ENCODE measurements at regions not wholly inside any gene's neighbourhood (a gene's known extent, or its start where the extent isn't known, plus 50 kb on each side); places are given as distances from the start of the nearest gene placed in this dataset.

DNA sequence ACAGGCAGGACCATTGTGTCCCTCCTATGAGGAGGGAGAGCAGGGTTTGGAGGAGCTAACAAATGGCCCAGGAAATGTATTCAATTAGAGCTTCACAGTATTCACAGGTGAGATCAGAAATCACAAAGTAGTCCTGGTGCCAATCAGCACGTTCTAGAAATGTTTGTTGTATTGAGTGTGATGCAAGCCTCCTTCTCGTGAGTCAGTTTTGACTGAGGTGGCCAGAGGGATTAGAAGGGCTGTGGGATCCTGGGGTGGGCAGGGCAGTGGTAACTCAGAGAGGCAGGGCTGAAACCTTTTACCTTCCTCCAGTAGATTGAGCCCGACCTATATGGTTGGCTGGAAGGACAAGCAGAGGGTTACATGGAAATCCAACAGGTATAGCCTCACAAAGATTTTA lies 95.0 kb downstream of the BOD1L2 start:
- H3K9ac ChIP-seq (ENCODE audit: low read depth in 1 of 3, low read length in 3 of 3) = no peak overlapping the region
- no peaks in the 10 kb centered on the region for H3K4me1 ChIP-seq (ENCODE audit: control insufficient read depth in 3 of 3, insufficient read depth in 3 of 3, low read length in 3 of 3)
- no peaks in the 10 kb centered on the region for H3K9me3 ChIP-seq (ENCODE audit: control insufficient read depth in 3 of 3, low read length in 3 of 3)
- no peaks in the 10 kb centered on the region for H3K36me3 ChIP-seq (ENCODE audit: control insufficient read depth in 3 of 3, insufficient read depth in 3 of 3, low read length in 3 of 3)
- no peak overlapping the region for H3K4me3 ChIP-seq (ENCODE audit: low read length in 3 of 3)
- no peak overlapping the region for H3K27ac ChIP-seq (ENCODE audit: low read depth, low read length)
- peaks cover 0 to 2% (median 0%) of the 10 kb centered on the region in 3 donors for H3K27me3 ChIP-seq (ENCODE audit: control insufficient read depth in 3 of 3, insufficient read depth in 3 of 3, low read length in 3 of 3)

DNA sequence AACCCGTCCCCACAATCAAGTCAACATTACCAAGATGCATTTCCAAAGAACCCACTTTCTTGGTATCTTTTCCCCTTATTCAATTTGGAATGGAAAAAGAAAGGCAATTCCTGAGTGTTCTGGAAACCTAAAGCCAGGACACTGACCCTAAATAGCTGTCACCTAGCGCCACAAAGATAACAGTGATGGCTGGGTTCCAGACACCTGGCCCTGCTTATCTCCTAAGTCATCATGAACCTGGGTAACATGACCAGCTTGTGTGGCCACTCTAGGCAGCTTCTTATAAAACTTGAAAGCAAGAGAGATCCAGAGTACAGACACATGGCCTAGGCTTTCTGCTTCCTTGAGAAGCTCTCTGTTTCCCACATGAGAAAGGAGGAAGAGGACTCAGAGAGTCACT lies 95.4 kb downstream of the BOD1L2 start:
- H3K4me3 ChIP-seq (ENCODE audit: low read length in 3 of 3) = no peak overlapping the region

DNA sequence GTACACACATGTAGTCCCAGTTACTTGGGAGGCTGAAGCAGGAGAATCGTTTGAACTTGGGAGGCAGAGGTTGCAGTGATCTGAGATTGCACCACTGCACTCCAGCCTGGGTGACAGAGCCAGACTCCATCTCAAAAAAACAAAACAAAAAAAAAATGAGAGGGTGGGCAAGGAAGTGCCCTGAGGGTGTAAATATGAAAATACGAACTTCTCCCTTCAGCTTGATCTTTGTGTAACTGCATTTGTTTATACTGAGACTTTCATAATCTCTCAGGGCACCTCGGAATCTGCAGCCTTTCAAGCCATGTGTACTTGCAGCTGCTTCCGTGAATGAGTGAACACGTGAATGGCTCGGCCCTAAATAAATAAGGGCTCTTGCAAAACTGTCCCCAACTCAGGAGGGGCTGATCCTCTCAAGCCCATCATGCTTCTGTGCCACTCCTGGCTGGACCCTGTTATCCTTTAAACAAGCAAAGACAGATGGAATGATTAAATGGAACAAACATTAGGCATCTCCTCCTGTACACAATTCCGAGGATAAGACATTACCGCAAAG lies 96.8 kb downstream of the BOD1L2 start:
- no peak overlapping the region for H3K9ac ChIP-seq (ENCODE audit: low read depth in 1 of 3, low read length in 3 of 3)
- H3K4me1 ChIP-seq (ENCODE audit: control insufficient read depth in 3 of 3, insufficient read depth in 3 of 3, low read length in 3 of 3) = no peaks in the 10 kb centered on the region
- H3K27me3 ChIP-seq (ENCODE audit: control insufficient read depth in 3 of 3, insufficient read depth in 3 of 3, low read length in 3 of 3) = peaks cover 0 to 6% (median 0%) of the 10 kb centered on the region in 3 donors
- H3K27ac ChIP-seq (ENCODE audit: low read depth, low read length) = no peak overlapping the region
- H3K4me3 ChIP-seq (ENCODE audit: low read length in 3 of 3) = no peak overlapping the region
- no peaks in the 10 kb centered on the region for H3K36me3 ChIP-seq (ENCODE audit: control insufficient read depth in 3 of 3, insufficient read depth in 3 of 3, low read length in 3 of 3)
- no peaks in the 10 kb centered on the region for H3K9me3 ChIP-seq (ENCODE audit: control insufficient read depth in 3 of 3, low read length in 3 of 3)

More for the DNA sequence above, 95.4 kb downstream of the BOD1L2 start:
- H3K9me3 ChIP-seq (ENCODE audit: control insufficient read depth in 3 of 3, low read length in 3 of 3) = no peaks in the 10 kb centered on the region
- H3K9ac ChIP-seq (ENCODE audit: low read depth in 1 of 3, low read length in 3 of 3) = no peak overlapping the region
- no peaks in the 10 kb centered on the region for H3K4me1 ChIP-seq (ENCODE audit: control insufficient read depth in 3 of 3, insufficient read depth in 3 of 3, low read length in 3 of 3)
- H3K36me3 ChIP-seq (ENCODE audit: control insufficient read depth in 3 of 3, insufficient read depth in 3 of 3, low read length in 3 of 3) = no peaks in the 10 kb centered on the region
- no peak overlapping the region for H3K27ac ChIP-seq (ENCODE audit: low read depth, low read length)
- peaks cover 0 to 2% (median 0%) of the 10 kb centered on the region in 3 donors for H3K27me3 ChIP-seq (ENCODE audit: control insufficient read depth in 3 of 3, insufficient read depth in 3 of 3, low read length in 3 of 3)

DNA sequence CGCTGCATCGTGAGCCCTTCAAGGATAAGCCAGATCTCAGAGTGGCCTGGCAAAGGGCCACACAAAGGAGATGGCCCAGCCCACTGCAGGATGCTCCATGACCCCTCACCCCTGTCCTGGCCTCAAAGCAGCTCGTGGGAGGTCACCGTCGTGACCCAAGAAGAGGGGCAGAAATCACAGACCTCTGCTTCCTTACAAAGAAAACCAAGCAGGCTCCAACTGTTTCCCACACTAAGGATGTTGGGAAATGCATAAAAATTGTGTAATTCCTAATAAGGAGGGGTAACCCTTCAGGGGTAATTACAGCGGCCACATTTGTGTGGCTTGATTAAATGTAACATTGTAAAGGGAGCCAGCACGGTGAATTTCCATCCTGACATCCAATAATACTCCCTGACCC lies 102.3 kb downstream of the BOD1L2 start:
- H3K36me3 ChIP-seq (ENCODE audit: control insufficient read depth in 3 of 3, insufficient read depth in 3 of 3, low read length in 3 of 3) = no peaks in the 10 kb centered on the region
- H3K27ac ChIP-seq (ENCODE audit: low read depth, low read length) = no peak overlapping the region
- H3K9me3 ChIP-seq (ENCODE audit: control insufficient read depth in 3 of 3, low read length in 3 of 3) = no peaks in the 10 kb centered on the region
- no peaks in the 10 kb centered on the region for H3K4me1 ChIP-seq (ENCODE audit: control insufficient read depth in 3 of 3, insufficient read depth in 3 of 3, low read length in 3 of 3)
- H3K9ac ChIP-seq (ENCODE audit: low read depth in 1 of 3, low read length in 3 of 3) = no peak overlapping the region
- no peak overlapping the region for H3K4me3 ChIP-seq (ENCODE audit: low read length in 3 of 3)
- peaks cover 0 to 8% (median 0%) of the 10 kb centered on the region in 3 donors for H3K27me3 ChIP-seq (ENCODE audit: control insufficient read depth in 3 of 3, insufficient read depth in 3 of 3, low read length in 3 of 3)

DNA sequence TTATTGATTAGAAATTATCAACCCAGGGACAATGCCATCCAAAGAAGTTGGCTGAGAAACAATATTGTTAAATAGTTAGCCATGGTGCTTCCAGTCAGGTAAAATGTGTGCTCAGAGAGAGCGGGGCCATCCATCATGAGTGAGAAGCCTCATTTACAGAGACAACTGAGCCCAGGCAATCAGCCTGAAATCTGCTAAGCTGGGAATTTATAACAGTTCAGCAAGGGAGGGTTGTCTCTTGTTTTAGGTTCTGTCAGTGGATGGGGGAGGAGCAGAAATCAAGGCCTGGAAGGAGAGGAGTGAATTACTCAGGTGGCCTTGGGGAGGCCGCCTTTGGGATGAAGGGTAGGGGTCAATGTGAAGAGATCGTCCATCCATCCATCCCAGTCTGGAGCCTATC lies 102.5 kb upstream of the ST8SIA3 start:
- no peak overlapping the region for H3K4me3 ChIP-seq (ENCODE audit: low read length in 3 of 3)
- H3K27ac ChIP-seq (ENCODE audit: low read depth, low read length) = no peak overlapping the region
- H3K9me3 ChIP-seq (ENCODE audit: control insufficient read depth in 3 of 3, low read length in 3 of 3) = no peaks in the 10 kb centered on the region
- H3K9ac ChIP-seq (ENCODE audit: low read depth in 1 of 3, low read length in 3 of 3) = no peak overlapping the region
- H3K27me3 ChIP-seq (ENCODE audit: control insufficient read depth in 3 of 3, insufficient read depth in 3 of 3, low read length in 3 of 3) = peaks cover 0 to 5% (median 0%) of the 10 kb centered on the region in 3 donors
- H3K36me3 ChIP-seq (ENCODE audit: control insufficient read depth in 3 of 3, insufficient read depth in 3 of 3, low read length in 3 of 3) = no peaks in the 10 kb centered on the region
- no peaks in the 10 kb centered on the region for H3K4me1 ChIP-seq (ENCODE audit: control insufficient read depth in 3 of 3, insufficient read depth in 3 of 3, low read length in 3 of 3)

DNA sequence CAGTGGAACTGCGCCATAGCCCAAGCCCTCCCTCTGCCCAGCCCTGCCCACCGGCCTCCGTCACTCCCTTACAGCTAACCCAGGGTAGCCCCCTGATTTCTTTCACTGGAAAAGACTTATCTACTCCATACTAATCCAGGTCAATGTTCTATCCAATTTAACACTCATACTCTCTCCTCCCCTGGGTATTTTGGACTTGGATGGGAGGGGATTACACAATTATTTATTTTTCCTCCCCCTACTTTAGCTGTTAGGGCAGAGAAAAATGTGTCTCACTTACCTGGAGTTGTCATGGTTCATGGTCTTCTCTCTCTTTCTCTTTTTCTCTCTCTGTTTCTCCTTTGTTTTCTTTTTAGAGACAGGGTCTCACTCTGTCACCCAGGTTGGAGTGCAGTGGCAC lies 100.6 kb upstream of the ST8SIA3 start:
- Histone ChIP-seq H3K4me3 (ENCODE audit: low read length in 3 of 3) (no peak overlapping the region), H3K27me3 (ENCODE audit: control insufficient read depth in 3 of 3, insufficient read depth in 3 of 3, low read length in 3 of 3) (peaks cover 0 to 5% (median 0%) of the 10 kb centered on the region in 3 donors), H3K36me3 (ENCODE audit: control insufficient read depth in 3 of 3, insufficient read depth in 3 of 3, low read length in 3 of 3) (no peaks in the 10 kb centered on the region), H3K27ac (ENCODE audit: low read depth, low read length) (no peak overlapping the region), H3K4me1 (ENCODE audit: control insufficient read depth in 3 of 3, insufficient read depth in 3 of 3, low read length in 3 of 3) (no peaks in the 10 kb centered on the region), H3K9me3 (ENCODE audit: control insufficient read depth in 3 of 3, low read length in 3 of 3) (no peaks in the 10 kb centered on the region), H3K9ac (ENCODE audit: low read depth in 1 of 3, low read length in 3 of 3) (no peak overlapping the region)

DNA sequence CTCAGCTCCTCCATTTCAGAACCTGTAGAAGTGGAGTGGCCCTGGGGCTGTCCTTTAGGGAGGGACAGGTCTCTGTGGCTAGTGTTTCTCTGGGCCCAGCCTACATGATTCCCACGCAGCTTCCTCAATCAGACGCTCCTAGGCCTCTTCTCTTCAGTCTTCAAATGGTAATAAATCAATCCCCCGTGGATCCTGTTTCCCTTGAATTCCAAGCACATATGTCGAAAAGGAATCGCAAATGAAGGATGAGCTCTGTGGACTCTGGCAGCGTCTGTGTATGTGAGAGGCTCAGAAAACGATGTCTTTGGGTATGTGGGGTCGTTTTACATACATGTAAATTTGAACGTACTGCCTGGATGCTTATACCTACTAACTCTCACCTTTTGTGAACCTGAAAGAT lies 98.5 kb upstream of the ST8SIA3 start:
- H3K27ac ChIP-seq (ENCODE audit: low read depth, low read length) = no peak overlapping the region
- H3K4me3 ChIP-seq (ENCODE audit: low read length in 3 of 3) = no peak overlapping the region
- H3K36me3 ChIP-seq (ENCODE audit: control insufficient read depth in 3 of 3, insufficient read depth in 3 of 3, low read length in 3 of 3) = no peaks in the 10 kb centered on the region
- no peak overlapping the region for H3K9ac ChIP-seq (ENCODE audit: low read depth in 1 of 3, low read length in 3 of 3)
- no peaks in the 10 kb centered on the region for H3K4me1 ChIP-seq (ENCODE audit: control insufficient read depth in 3 of 3, insufficient read depth in 3 of 3, low read length in 3 of 3)
- H3K9me3 ChIP-seq (ENCODE audit: control insufficient read depth in 3 of 3, low read length in 3 of 3) = no peaks in the 10 kb centered on the region
- H3K27me3 ChIP-seq (ENCODE audit: control insufficient read depth in 3 of 3, insufficient read depth in 3 of 3, low read length in 3 of 3) = peaks cover 0 to 2% (median 0%) of the 10 kb centered on the region in 3 donors

DNA sequence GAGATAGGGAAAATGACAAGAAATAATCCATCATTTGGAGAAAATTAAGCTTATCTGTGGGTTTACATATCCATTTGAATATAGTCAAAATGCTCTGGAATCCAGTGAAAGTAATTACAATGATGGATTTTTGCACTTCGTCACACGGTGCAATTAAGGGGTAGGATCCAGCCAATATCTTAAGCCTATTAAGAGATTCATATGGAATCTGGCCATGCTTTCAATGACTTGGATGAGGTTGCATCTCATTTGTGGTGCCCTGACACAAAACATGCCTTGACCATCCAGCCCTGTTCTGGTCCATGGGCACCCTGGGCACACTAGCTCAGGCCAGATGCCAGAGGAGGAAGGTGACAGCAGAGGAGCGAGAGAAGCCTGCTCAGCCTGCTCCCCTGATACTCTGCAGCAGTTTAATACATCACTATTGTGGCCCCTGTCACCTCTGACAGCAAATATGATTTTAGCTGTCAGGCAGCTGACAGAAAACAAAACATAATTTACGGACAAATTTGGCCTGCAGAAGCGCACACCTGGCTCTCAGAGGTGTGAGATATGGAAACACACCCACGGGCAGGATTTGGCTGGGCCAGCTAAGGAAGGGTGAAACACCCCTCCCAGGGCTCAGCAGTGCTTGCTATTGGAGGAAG lies 94.1 kb upstream of the ST8SIA3 start:
- Histone ChIP-seq H3K4me1 (ENCODE audit: control insufficient read depth in 3 of 3, insufficient read depth in 3 of 3, low read length in 3 of 3) (no peaks in the 10 kb centered on the region), H3K27me3 (ENCODE audit: control insufficient read depth in 3 of 3, insufficient read depth in 3 of 3, low read length in 3 of 3) (no peaks in the 10 kb centered on the region), H3K27ac (ENCODE audit: low read depth, low read length) (no peak overlapping the region), H3K4me3 (ENCODE audit: low read length in 3 of 3) (no peak overlapping the region), H3K9me3 (ENCODE audit: control insufficient read depth in 3 of 3, low read length in 3 of 3) (no peaks in the 10 kb centered on the region), H3K9ac (ENCODE audit: low read depth in 1 of 3, low read length in 3 of 3) (no peak overlapping the region), H3K36me3 (ENCODE audit: control insufficient read depth in 3 of 3, insufficient read depth in 3 of 3, low read length in 3 of 3) (no peaks in the 10 kb centered on the region)

DNA sequence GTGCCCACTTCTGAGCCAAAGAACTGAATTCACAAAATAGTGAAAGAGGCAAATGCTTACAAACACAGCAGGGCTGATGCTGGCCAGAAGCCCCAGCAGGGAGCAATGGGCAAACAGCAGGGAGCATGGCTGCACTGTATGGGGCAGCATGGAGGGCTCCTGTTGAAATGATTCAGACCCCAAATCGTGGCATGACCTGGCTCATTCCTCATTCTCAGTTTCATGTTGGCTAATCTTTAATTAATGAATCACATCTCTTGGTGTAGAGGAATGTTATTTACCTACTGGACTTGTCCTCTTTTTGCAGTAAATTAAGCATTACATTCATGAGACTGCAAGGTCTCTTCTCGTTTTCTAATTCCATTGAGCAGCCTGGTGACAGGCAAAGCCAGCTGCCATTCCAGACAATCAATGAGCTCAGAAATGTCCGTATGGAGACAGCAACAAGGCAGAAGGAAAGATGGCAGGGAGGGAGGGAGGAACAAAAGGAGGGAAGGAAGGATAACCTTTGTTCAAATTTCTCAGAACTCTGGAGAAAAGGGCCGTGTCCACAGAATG lies 84.9 kb upstream of the ST8SIA3 start:
- no peak overlapping the region for H3K27ac ChIP-seq (ENCODE audit: low read depth, low read length)

DNA sequence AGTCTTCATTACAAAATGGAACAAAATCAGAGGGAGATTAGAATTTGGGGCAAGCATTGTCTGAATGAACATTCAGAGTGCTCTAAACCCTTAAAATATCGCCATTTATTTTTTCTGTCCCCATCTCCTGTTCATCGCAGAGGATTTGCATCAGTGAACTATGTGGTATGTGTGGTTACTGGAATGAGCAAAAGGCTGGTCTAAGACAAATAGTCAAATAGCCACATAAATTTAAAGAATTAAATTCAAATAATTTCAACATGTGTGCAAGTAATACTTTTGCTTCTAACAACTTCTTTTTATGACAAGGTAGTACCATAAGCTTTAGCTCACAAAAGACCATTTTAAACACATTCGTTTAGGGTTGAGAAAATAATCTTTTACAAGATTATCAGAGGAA lies 82.6 kb upstream of the ST8SIA3 start:
- no peak overlapping the region for H3K27ac ChIP-seq (ENCODE audit: low read depth, low read length)

More for the DNA sequence above, 84.9 kb upstream of the ST8SIA3 start:
- H3K27me3 ChIP-seq (ENCODE audit: control insufficient read depth in 3 of 3, insufficient read depth in 3 of 3, low read length in 3 of 3) = no peaks in the 10 kb centered on the region
- H3K4me3 ChIP-seq (ENCODE audit: low read length in 3 of 3) = no peak overlapping the region
- H3K9ac ChIP-seq (ENCODE audit: low read depth in 1 of 3, low read length in 3 of 3) = no peak overlapping the region
- H3K9me3 ChIP-seq (ENCODE audit: control insufficient read depth in 3 of 3, low read length in 3 of 3) = no peaks in the 10 kb centered on the region
- no peaks in the 10 kb centered on the region for H3K4me1 ChIP-seq (ENCODE audit: control insufficient read depth in 3 of 3, insufficient read depth in 3 of 3, low read length in 3 of 3)
- no peaks in the 10 kb centered on the region for H3K36me3 ChIP-seq (ENCODE audit: control insufficient read depth in 3 of 3, insufficient read depth in 3 of 3, low read length in 3 of 3)

More for the DNA sequence above, 82.6 kb upstream of the ST8SIA3 start:
- H3K4me1 ChIP-seq (ENCODE audit: control insufficient read depth in 3 of 3, insufficient read depth in 3 of 3, low read length in 3 of 3) = no peaks in the 10 kb centered on the region
- H3K27me3 ChIP-seq (ENCODE audit: control insufficient read depth in 3 of 3, insufficient read depth in 3 of 3, low read length in 3 of 3) = no peaks in the 10 kb centered on the region
- no peak overlapping the region for H3K9ac ChIP-seq (ENCODE audit: low read depth in 1 of 3, low read length in 3 of 3)
- H3K36me3 ChIP-seq (ENCODE audit: control insufficient read depth in 3 of 3, insufficient read depth in 3 of 3, low read length in 3 of 3) = no peaks in the 10 kb centered on the region
- H3K9me3 ChIP-seq (ENCODE audit: control insufficient read depth in 3 of 3, low read length in 3 of 3) = no peaks in the 10 kb centered on the region
- no peak overlapping the region for H3K4me3 ChIP-seq (ENCODE audit: low read length in 3 of 3)

Measured in skeletal muscle tissue (tissue), 3 donors.